HepG2 (cell line): ENCODE measurements at regions not wholly inside any gene's neighbourhood (a gene's known extent, or its start where the extent isn't known, plus 50 kb on each side); places are given as distances from the start of the nearest gene placed in this dataset.

ENCODE experiments used
- ATAC-seq: fragments of 200-7000 bp; cut with Tn5 transposase; 3 replicates; pipeline ENCODE4 v1.9.1; 2020; ENCODE audit warnings: mild to moderate bottlenecking, moderate library complexity
- BruUV-seq: library from RNA; stranded (reverse); fragments of 400-500 nt; replicated peaks from 2 replicates; lab custom pipeline; 2021; lab: Mats Ljungman, UMichigan
- CTCF ChIA-PET: fragments of 300-600 bp; formaldehyde crosslinking; extraction: SDS; loops from one replicate; lab custom pipeline; 2021; ENCODE audit warnings: low total read pairs, inconsistent platforms, low intra/inter-chr PET ratio; lab: Yijun Ruan, JAX
- POLR2A ChIA-PET: fragments of 350-600 bp; sonication (Branson Sonifier 250); formaldehyde crosslinking; loops from one replicate; lab custom pipeline; 2020; ENCODE audit warnings: antibody characterized with exemption, inconsistent platforms; lab: Yijun Ruan, JAX
- DNase-seq: peaks from one replicate; pipeline ENCODE4 v3.0.0-alpha.2; 2015; ENCODE audit warnings: low spot score
- FAIRE-seq: peaks from 3 replicates; lab custom pipeline; 2011; peaks lifted over from hg19 to GRCh38; lab: Jason Lieb, UNC
- H2AFZ ChIP-seq: one replicate; pipeline ENCODE4 v1.6.1; 2011; ENCODE audit warnings: low read length, inconsistent platforms
- H3K27ac ChIP-seq: fragments of 300-600 bp; 3 replicates; pipeline ENCODE4 v1.8.0; 2011; ENCODE audit warnings: mixed run types, mild to moderate bottlenecking, mixed read lengths, low read length, inconsistent platforms; ENCODE audit not compliant: insufficient read depth; ENCODE audit errors: extremely low read length
- H3K27me3 ChIP-seq, 2 experiments: fragments of 200-600 bp in 1 of 2; 2 replicates in 1 of 2; 3 replicates in 1 of 2; pipeline versions ENCODE4 v1.6.0 to v1.8.0; 2011; ENCODE audit warnings: low read length in 2 of 2, mild to moderate bottlenecking in 2 of 2, moderate library complexity in 2 of 2, inconsistent platforms in 1 of 2; ENCODE audit not compliant: insufficient read depth in 2 of 2, control insufficient read depth in 1 of 2
- H3K36me3 ChIP-seq, 2 experiments: fragments of 200-600 bp in 1 of 2; replicated peaks in 1 of 2; 2 replicates in 1 of 2; 3 replicates in 1 of 2; pipeline versions ENCODE4 v1.5.1 to v1.8.0; 2011; ENCODE audit warnings: low read length in 2 of 2, inconsistent platforms in 1 of 2; ENCODE audit not compliant: insufficient read depth in 2 of 2, control insufficient read depth in 1 of 2
- H3K4me1 ChIP-seq: 2 replicates; pipeline ENCODE4 v1.5.1; 2012; ENCODE audit warnings: low read length, inconsistent platforms; ENCODE audit not compliant: insufficient read depth
- H3K4me2 ChIP-seq: 2 replicates; pipeline ENCODE4 v1.6.0; 2011; ENCODE audit warnings: low read depth, low read length, inconsistent platforms
- H3K4me3 ChIP-seq, 3 experiments: fragments of 200-600 bp in 1 of 3; sonication (generic), shearing (Covaris generic) in 1 of 3; replicated peaks in 1 of 3; 2 replicates each; pipeline ENCODE4 v1.5.1; 2011 to 2016; ENCODE audit warnings: low read length in 3 of 3, inconsistent platforms in 2 of 3, low read depth in 2 of 3, mild to moderate bottlenecking in 2 of 3, control low read depth in 1 of 3, mixed read lengths in 1 of 3; ENCODE audit not compliant: insufficient read depth in 1 of 3
- H3K79me2 ChIP-seq: one replicate; pipeline ENCODE4 v1.6.1; 2011; ENCODE audit warnings: low read length, inconsistent platforms; ENCODE audit not compliant: insufficient read depth
- H3K9ac ChIP-seq: 2 replicates; pipeline ENCODE4 v1.6.0; 2011; ENCODE audit warnings: mild to moderate bottlenecking, low read depth, low read length, inconsistent platforms; ENCODE audit not compliant: insufficient read depth
- H3K9me3 ChIP-seq: 2 replicates; pipeline ENCODE4 v1.5.1; 2012; ENCODE audit warnings: mild to moderate bottlenecking, low read length
- H4K20me1 ChIP-seq: 2 replicates; pipeline ENCODE4 v1.6.0; 2011; ENCODE audit warnings: inconsistent platforms, mild to moderate bottlenecking, low read length, moderate library complexity; ENCODE audit not compliant: insufficient read depth
- AHDC1 ChIP-seq: sonication (generic); formaldehyde crosslinking; IDR thresholded peaks from 2 replicates; pipeline ENCODE4 v1.5.1; 2020; ENCODE audit warnings: mild to moderate bottlenecking, missing genetic modification reagents, borderline replicate concordance
- CHD4 ChIP-seq: fragments of 200-600 bp; sonication (generic); IDR thresholded peaks from 2 replicates; pipeline ENCODE4 v1.7.0; 2017; ENCODE audit warnings: mild to moderate bottlenecking, low read length, borderline replicate concordance
- HOXA7 ChIP-seq: sonication (generic); formaldehyde crosslinking; IDR thresholded peaks from 2 replicates; pipeline ENCODE4 v1.8.1; 2022; ENCODE audit warnings: mild to moderate bottlenecking, missing genetic modification reagents, moderate library complexity
- NFATC3 ChIP-seq: sonication (generic); formaldehyde crosslinking; IDR thresholded peaks from 2 replicates; pipeline ENCODE4 v1.5.1; 2020; ENCODE audit warnings: mild to moderate bottlenecking, missing genetic modification reagents
- NONO ChIP-seq, 2 experiments: fragments of 450-650 bp in 1 of 2; sonication (generic) in 1 of 2; formaldehyde crosslinking in 1 of 2; IDR thresholded peaks in 1 of 2; conservative IDR thresholded peaks in 1 of 2; 2 replicates each; pipeline versions ENCODE4 v1.6.1 to v1.8.0; 2017 to 2022; ENCODE audit warnings: mild to moderate bottlenecking in 1 of 2, missing genetic modification reagents in 1 of 2, moderate library complexity in 1 of 2
- NR2F1 ChIP-seq, 2 experiments: fragments of 450-650 bp in 1 of 2; formaldehyde crosslinking in 1 of 2; IDR thresholded peaks; 2 replicates each; pipeline versions ENCODE4 v1.5.0 to v1.6.1; 2016 to 2020; ENCODE audit warnings: mild to moderate bottlenecking in 1 of 2, missing compliant biosample characterization in 1 of 2, missing genetic modification reagents in 1 of 2, moderate library complexity in 1 of 2
- TBP ChIP-seq: sonication (generic); formaldehyde crosslinking; IDR thresholded peaks from 2 replicates; pipeline ENCODE4 v1.5.0; 2020; ENCODE audit warnings: missing genetic modification reagents
- ZNF329 ChIP-seq: sonication (generic); formaldehyde crosslinking; IDR thresholded peaks from 2 replicates; pipeline ENCODE4 v1.9.0; 2021; ENCODE audit warnings: low read depth, mild to moderate bottlenecking, missing genetic modification reagents
- WGBS: methylation state at CpG from one replicate; pipeline ENCODE4 v1.1.6; 2017; ENCODE audit warnings: low lambda C conversion rate; 5-methylcytosine and 5-hydroxymethylcytosine counted together
- in situ Hi-C: cut with HindIII; loops from 2 replicates; pipeline ENCODE4 v1.10.0; 2017; ENCODE audit warnings: low pct_unique_long_range_greater_than_20kb; ENCODE audit not compliant: extremely low pct_ligation_motif_present
- intact Hi-C: fragments of 100-400 bp; cut with micrococcal nuclease; formaldehyde crosslinking; loops from one replicate; pipeline ENCODE4 v1.10.0; 2022; ENCODE audit not compliant: unreplicated experiment

- TF ChIP-seq NONO (IDR thresholded peaks at IDR 0.05) (no peak), NONO (CRISPR knock-in tag; conservative IDR thresholded peaks at IDR 0.05) (no peak), ZNF329 (CRISPR knock-in tag) (no peak), NR2F1 (CRISPR knock-in tag; IDR thresholded peaks at IDR 0.05) (no peak)
- TF ChIP-seq, all 625 proteins: peak for 0
Measured at GRCh38 chr3:135802171-135802570, 163.4 kb upstream of the PPP2R3A start (continued).

DNA sequence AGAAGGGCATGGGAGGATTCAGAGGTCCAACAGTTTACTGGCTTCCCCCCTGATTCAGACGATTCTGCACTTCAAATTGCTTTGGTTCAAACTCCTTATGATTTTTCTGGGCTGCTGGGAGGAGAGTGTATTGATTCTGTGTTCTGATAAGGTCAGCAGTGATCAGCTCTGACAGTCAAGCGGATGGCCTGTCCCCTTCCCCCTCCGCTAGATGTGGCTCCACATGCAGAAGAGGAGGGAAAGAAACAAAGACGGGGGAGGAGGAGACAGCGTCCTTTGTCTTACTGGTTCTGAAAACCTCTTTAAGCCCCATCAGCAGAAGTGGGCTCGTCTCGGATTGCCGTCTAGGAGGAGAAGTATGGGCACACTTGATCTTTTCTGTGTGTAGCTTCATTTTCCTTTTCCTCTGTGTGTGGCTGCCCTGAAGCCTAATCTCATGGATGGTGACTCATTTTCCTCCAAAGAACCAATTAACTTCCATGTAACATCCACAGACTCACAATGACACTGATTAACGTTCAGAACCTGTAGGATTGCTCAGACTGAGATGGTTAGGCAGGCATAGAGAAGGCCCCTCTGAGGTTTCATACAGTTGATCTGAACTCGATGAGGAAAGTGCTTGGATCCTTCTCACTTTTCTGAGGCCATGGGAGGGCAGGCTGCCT is 162.4 kb upstream of the PPP2R3A start:
- H3K79me2 ChIP-seq: no peaks in the 10 kb centered on the region
- ChIA-PET POLR2A (no interaction called here), CTCF (no interaction called here)
- H2AFZ ChIP-seq: no peak overlapping the region
- no peaks in the 10 kb centered on the region for H3K36me3 ChIP-seq
- H3K9ac ChIP-seq: no peak overlapping the region
- H3K4me1 ChIP-seq: no peaks in the 10 kb centered on the region
- FAIRE-seq (no peak), ATAC-seq (no peak)
- H3K9me3 ChIP-seq: no peaks in the 10 kb centered on the region
- whole genome bisulfite sequencing: 20% methylated on average over 10 of the region's 10 CpGs
- H3K27ac ChIP-seq: no peak overlapping the region
- in situ Hi-C loops (no loop called here), intact Hi-C loops (no loop called here)
- H3K4me3 ChIP-seq: no peak overlapping the region
- no peaks in the 10 kb centered on the region for H4K20me1 ChIP-seq
- no TSS peak for BruUV-seq
- no peak overlapping the region for H3K4me2 ChIP-seq
- TF ChIP-seq HOXA7 (no peak), CHD4 (no peak), AHDC1 (no peak), TBP (no peak), NFATC3 (CRISPR knock-in tag) (no peak)
- TF ChIP-seq, all 625 proteins: peak for 0
- no peak for DNase-seq
- no peaks in the 10 kb centered on the region; a peak in 1 of 5 replicates for H3K27me3 ChIP-seq
